Aorta (tissue), 5 donors: ENCODE measurements at regions not wholly inside any gene's neighbourhood (a gene's known extent, or its start where the extent isn't known, plus 50 kb on each side); places are given as distances from the start of the nearest gene placed in this dataset.

Experiments
- ATAC-seq: fragments of 200-7000 bp; cut with Tn5 transposase; one replicate; pipeline ENCODE4 v1.9.1; 2022; ENCODE audit warnings: moderate library complexity; ENCODE audit not compliant: low FRiP score
- DNase-seq, 2 donors: peaks; one replicate each; pipeline ENCODE4 v3.0.0-alpha.2; 2020
- H3K27ac ChIP-seq, 2 donors: one replicate each; pipeline ENCODE4 v1.5.1; 2013; ENCODE audit warnings: low read length in 2 of 2, mild to moderate bottlenecking in 2 of 2, moderate library complexity in 2 of 2, control low read depth in 1 of 2, inconsistent platforms in 1 of 2, low read depth in 1 of 2
- H3K27me3 ChIP-seq, 2 donors: one replicate each; pipeline ENCODE4 v1.6.1; 2013; ENCODE audit warnings: control low read depth in 1 of 2, low read length in 1 of 2, mild to moderate bottlenecking in 1 of 2, moderate library complexity in 1 of 2; ENCODE audit not compliant: insufficient read depth in 2 of 2, control insufficient read depth in 1 of 2
- H3K36me3 ChIP-seq, 2 donors: one replicate each; pipeline ENCODE4 v1.6.1; 2013; ENCODE audit warnings: control low read depth in 1 of 2, low read length in 1 of 2, mild to moderate bottlenecking in 1 of 2; ENCODE audit not compliant: insufficient read depth in 2 of 2, control insufficient read depth in 1 of 2
- H3K4me1 ChIP-seq, 2 donors: one replicate each; pipeline ENCODE4 v1.6.1; 2013; ENCODE audit warnings: low read length in 2 of 2, control low read depth in 1 of 2, mild to moderate bottlenecking in 1 of 2, moderate library complexity in 1 of 2; ENCODE audit not compliant: insufficient read depth in 2 of 2, control insufficient read depth in 1 of 2
- H3K4me3 ChIP-seq, 2 donors: one replicate each; pipeline ENCODE4 v1.5.1; 2013; ENCODE audit warnings: low read length in 2 of 2, control low read depth in 1 of 2, mild to moderate bottlenecking in 1 of 2
- H3K9me3 ChIP-seq: one replicate; pipeline ENCODE4 v1.6.1; 2013; ENCODE audit warnings: mild to moderate bottlenecking, low read length; ENCODE audit not compliant: control insufficient read depth
- WGBS, 2 donors: extraction: QIAGEN DNeasy Blood & Tissue Kit; methylation state at CpG; one replicate each; pipeline ENCODE4 v1.1.7; 2013; 5-methylcytosine and 5-hydroxymethylcytosine counted together
- intact Hi-C, 2 donors: fragments of 100-400 bp; cut with DNase I; formaldehyde crosslinking; loops; one replicate each; pipeline versions ENCODE4 v1.14.2 to v1.15.0; 2022
- donor health status: healthy with polysubstance abuse.
- donor health status: Bipolar disorder and iron deficiency.
- donor health status: DM: no; HTN: no; CAD: no.
- donor health status: DM: no; HTN: no; CAD: no.
- donor health status: DM: yes; HTN: yes; CAD: no.

- intact Hi-C loops = no loop called here
Observed at GRCh38 chr11:15748132-15748531, 608.2 kb downstream of the SOX6 start.

DNA sequence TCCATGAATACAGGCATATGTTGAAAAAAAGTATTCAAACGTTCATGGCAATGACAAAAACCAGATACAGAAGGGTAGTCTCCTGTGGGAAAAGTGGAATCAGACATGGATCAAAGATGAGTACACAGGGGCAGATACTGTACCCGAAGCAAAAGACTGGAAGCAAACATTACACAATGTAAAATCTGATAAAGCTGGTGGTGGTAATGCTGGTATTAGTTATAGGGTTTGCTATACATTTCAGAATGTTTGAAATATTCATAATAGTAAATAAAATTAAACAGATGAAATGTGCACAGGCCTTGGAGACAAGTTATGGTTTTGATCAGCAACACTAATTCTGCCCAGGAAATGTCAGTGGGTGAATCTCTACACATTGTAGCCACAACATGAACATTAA, 607.6 kb downstream of the SOX6 start:
- no peak overlapping the region for H3K27ac ChIP-seq

More at GRCh38 chr11:15748132-15748531, 608.2 kb downstream of the SOX6 start:
- H3K9me3 ChIP-seq = peaks cover 1% of the 10 kb centered on the region
- DNase-seq = no peak
- no peaks in the 10 kb centered on the region for H3K27me3 ChIP-seq
- H3K27ac ChIP-seq = no peak overlapping the region
- H3K4me3 ChIP-seq = no peak overlapping the region
- ATAC-seq = no peak
- no peaks in the 10 kb centered on the region for H3K36me3 ChIP-seq
- H3K4me1 ChIP-seq = no peaks in the 10 kb centered on the region

GRCh38 chr11:15750535-15751308, 605.6 kb downstream of the SOX6 start:
- Histone ChIP-seq H3K4me3 (no peak overlapping the region), H3K4me1 (no peaks in the 10 kb centered on the region), H3K27ac (no peak overlapping the region), H3K9me3 (peaks cover 1% of the 10 kb centered on the region), H3K36me3 (no peaks in the 10 kb centered on the region), H3K27me3 (no peaks in the 10 kb centered on the region)
- ATAC-seq (no peak), DNase-seq (no peak)
- intact Hi-C loops = no loop called here
- WGBS, 2 donors = 83 to 88% methylated on average over 11 of the region's 11 CpGs

More for the DNA sequence above, 607.6 kb downstream of the SOX6 start:
- Histone ChIP-seq H3K36me3 (no peaks in the 10 kb centered on the region), H3K27me3 (no peaks in the 10 kb centered on the region), H3K4me3 (no peak overlapping the region), H3K4me1 (no peaks in the 10 kb centered on the region), H3K9me3 (peaks cover 1% of the 10 kb centered on the region)
- ATAC-seq = no peak
- intact Hi-C loops = no loop called here
- DNase-seq = no peak
- WGBS, 2 donors = 80 to 84% methylated on average over 2 of the region's 2 CpGs

DNA sequence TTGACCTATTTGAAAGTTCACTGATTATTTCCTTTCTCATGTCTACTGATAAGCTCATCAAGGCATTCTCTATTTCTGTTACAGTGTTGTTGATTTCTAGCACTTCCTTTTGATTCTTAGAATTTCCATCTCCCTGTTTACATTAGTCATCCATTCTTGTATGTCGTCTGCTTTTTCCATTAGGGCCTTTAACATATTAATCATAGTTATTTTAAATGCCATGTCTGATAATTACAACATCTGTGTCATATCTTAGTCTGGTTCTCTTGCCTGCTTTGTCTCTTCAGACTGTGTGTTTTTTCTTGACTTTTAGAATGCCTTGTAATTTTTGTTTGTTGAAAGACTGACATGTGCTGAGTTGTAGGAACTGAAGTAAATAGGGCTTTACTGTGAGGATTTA, 602.1 kb downstream of the SOX6 start:
- DNase-seq (no peak), ATAC-seq (no peak)
- intact Hi-C loops = no loop called here
- Histone ChIP-seq H3K27me3 (no peaks in the 10 kb centered on the region), H3K4me3 (no peak overlapping the region), H3K36me3 (no peaks in the 10 kb centered on the region), H3K27ac (no peak overlapping the region), H3K9me3 (peaks cover 1% of the 10 kb centered on the region), H3K4me1 (no peaks in the 10 kb centered on the region)
- 40 to 48% methylated on average over 1 of the region's 1 CpG for WGBS, 2 donors

- no peaks in the 10 kb centered on the region for H3K36me3 ChIP-seq
- H3K27ac ChIP-seq = no peak overlapping the region
- WGBS, 2 donors = 89 to 91% methylated on average over 16 of the region's 16 CpGs
- H3K27me3 ChIP-seq = no peaks in the 10 kb centered on the region
- no peaks in the 10 kb centered on the region for H3K4me1 ChIP-seq
- ATAC-seq (no peak), DNase-seq (no peak)
- no peak overlapping the region for H3K4me3 ChIP-seq
- intact Hi-C loops = no loop called here
- no peaks in the 10 kb centered on the region for H3K9me3 ChIP-seq
Observed at GRCh38 chr11:15757048-15757698, 599.2 kb downstream of the SOX6 start.

GRCh38 chr11:15758857-15759465, 597.4 kb downstream of the SOX6 start:
- DNase-seq (no peak), ATAC-seq (no peak)
- Histone ChIP-seq H3K27me3 (no peaks in the 10 kb centered on the region), H3K9me3 (no peaks in the 10 kb centered on the region), H3K36me3 (no peaks in the 10 kb centered on the region), H3K4me1 (no peaks in the 10 kb centered on the region), H3K27ac (no peak overlapping the region), H3K4me3 (peak overlapping the region in 1 of 2 donors; percentile 8)
- WGBS, 2 donors = 64 to 74% methylated on average over 10 of the region's 10 CpGs
- intact Hi-C loops = no loop called here

GRCh38 chr11:15761235-15761634, 595.1 kb downstream of the SOX6 start:
- no peaks in the 10 kb centered on the region for H3K4me1 ChIP-seq
- DNase-seq = no peak
- 90 to 93% methylated on average over 4 of the region's 4 CpGs for WGBS, 2 donors
- intact Hi-C loops = no loop called here
- no peak for ATAC-seq
- H3K27me3 ChIP-seq = no peaks in the 10 kb centered on the region
- no peaks in the 10 kb centered on the region for H3K36me3 ChIP-seq
- no peak overlapping the region for H3K27ac ChIP-seq
- no peak overlapping the region for H3K4me3 ChIP-seq
- H3K9me3 ChIP-seq = no peaks in the 10 kb centered on the region

- ATAC-seq (no peak), DNase-seq (no peak)
- H3K4me3 ChIP-seq = no peak overlapping the region
- H3K36me3 ChIP-seq = no peaks in the 10 kb centered on the region
- H3K27ac ChIP-seq = no peak overlapping the region
- H3K9me3 ChIP-seq = no peaks in the 10 kb centered on the region
- 79 to 85% methylated on average over 1 of the region's 1 CpG for WGBS, 2 donors
- no peaks in the 10 kb centered on the region for H3K4me1 ChIP-seq
- intact Hi-C loops = no loop called here
- H3K27me3 ChIP-seq = no peaks in the 10 kb centered on the region
Observed at GRCh38 chr11:15764326-15764725, 592.0 kb downstream of the SOX6 start.

GRCh38 chr11:15764948-15765347, 591.4 kb downstream of the SOX6 start:
- Histone ChIP-seq H3K27ac (no peak overlapping the region), H3K27me3 (no peaks in the 10 kb centered on the region), H3K9me3 (no peaks in the 10 kb centered on the region), H3K36me3 (no peaks in the 10 kb centered on the region), H3K4me3 (no peak overlapping the region), H3K4me1 (no peaks in the 10 kb centered on the region)
- no peak for DNase-seq
- intact Hi-C loops = no loop called here
- WGBS, 2 donors = 97 to 100% methylated on average over 1 of the region's 1 CpG
- ATAC-seq = no peak
